ENCODE measurements at regions not wholly inside any gene's neighbourhood (a gene's known extent, or its start where the extent isn't known, plus 50 kb on each side); places are given as distances from the start of the nearest gene placed in this dataset.

GRCh38 chr2:9154061-9154460 lies 52.6 kb upstream of the ASAP2 start (continued):
- no peak for TF ChIP-seq ZNF460 (CRISPR knock-in tag; IDR thresholded peaks at IDR 0.05; ENCODE audit: borderline replicate concordance)
- TF ChIP-seq KAT7 (CRISPR knock-in tag; IDR thresholded peaks at IDR 0.05; ENCODE audit: borderline replicate concordance): no peak

GRCh38 chr2:9153643-9153980 lies 53.0 kb upstream of the ASAP2 start:
- no peak for FAIRE-seq
- H3K4me3 ChIP-seq (replicated peaks in 1 of 3; ENCODE audit: insufficient read depth in 1 of 3, low read depth in 2 of 3, low read length in 3 of 3): no peak overlapping the region
- intact Hi-C loops (cut with micrococcal nuclease; ENCODE audit: unreplicated experiment) (no loop called here), in situ Hi-C loops (cut with HindIII; ENCODE audit: extremely low pct_ligation_motif_present, low pct_unique_long_range_greater_than_20kb) (no loop called here)
- no peak overlapping the region for H3K4me2 ChIP-seq (ENCODE audit: low read depth, low read length)
- H3K9me3 ChIP-seq (ENCODE audit: low read length): no peaks in the 10 kb centered on the region
- H3K4me1 ChIP-seq (ENCODE audit: insufficient read depth, low read length): peaks cover 16% of the 10 kb centered on the region
- WGBS (ENCODE audit: low lambda C conversion rate): 34% methylated on average over 4 of the region's 4 CpGs
- no peak overlapping the region for H3K27ac ChIP-seq (ENCODE audit: extremely low read length, insufficient read depth, low read length)
- no peak overlapping the region for H3K9ac ChIP-seq (ENCODE audit: insufficient read depth, low read depth, low read length)
- peaks cover 11 to 48% of the 10 kb centered on the region in 2 experiments; a peak in 4 of 5 replicates for H3K27me3 ChIP-seq (ENCODE audit: control insufficient read depth in 1 of 2, insufficient read depth in 2 of 2, low read length in 2 of 2)
- no peak for DNase-seq (ENCODE audit: low spot score)
- no peak for ATAC-seq
- H2AFZ ChIP-seq (ENCODE audit: low read length): no peak overlapping the region
- no TSS peak for BruUV-seq (replicated peaks)
- no peaks in the 10 kb centered on the region for H3K79me2 ChIP-seq (ENCODE audit: insufficient read depth, low read length)
- H3K36me3 ChIP-seq (replicated peaks in 1 of 2; ENCODE audit: control insufficient read depth in 1 of 2, insufficient read depth in 2 of 2, low read length in 2 of 2): no peaks in the 10 kb centered on the region
- POLR2A ChIA-PET: interaction anchor here (1.6 kb wide), 1 partner anchor 14 kb away, joined by 3 read pairs; no protein-coding TSS in a partner anchor
- H4K20me1 ChIP-seq (ENCODE audit: insufficient read depth, low read length): no peaks in the 10 kb centered on the region
- TF ChIP-seq CEBPB (IDR thresholded peaks at IDR 0.05; ENCODE audit: borderline replicate concordance, low read depth, low read length) (peak; percentile 59; the same call in 1 of the 2 replicates), CENPT (CRISPR knock-in tag; IDR thresholded peaks at IDR 0.05; ENCODE audit: low read depth) (no peak)
- CTCF ChIA-PET (ENCODE audit: low intra/inter-chr PET ratio, low total read pairs): no interaction called here

DNA sequence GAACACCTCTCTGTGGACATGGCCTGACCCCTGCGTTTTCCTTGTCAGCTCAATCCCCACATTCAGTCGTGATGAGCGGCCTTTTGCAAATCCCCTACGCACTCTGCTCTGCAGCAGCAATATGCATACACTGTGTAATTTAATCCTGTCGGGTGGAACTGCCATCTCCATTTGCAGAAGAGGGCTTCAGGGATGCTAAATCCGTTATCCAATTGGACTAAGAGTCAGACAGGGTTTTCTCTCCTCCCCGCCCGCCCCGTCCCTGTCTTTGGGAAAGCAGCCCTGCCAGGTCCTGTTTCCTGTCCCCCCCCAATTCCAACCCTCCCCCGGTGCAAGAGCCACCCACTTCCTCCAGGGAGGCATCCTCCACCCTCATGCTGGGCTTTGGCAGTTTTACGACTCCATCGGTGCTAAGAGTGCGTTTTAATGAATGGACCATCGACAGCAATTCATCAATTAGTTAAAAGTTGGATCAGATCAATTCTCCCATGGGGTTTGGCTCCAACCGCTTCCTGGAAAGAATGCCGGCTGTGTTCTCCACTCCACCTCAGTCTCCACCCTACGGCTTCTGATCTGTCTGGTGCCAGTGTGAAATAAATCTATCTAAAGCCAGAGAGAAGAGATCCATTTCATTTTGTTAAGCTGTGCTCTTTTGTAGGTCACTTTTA lies 53.5 kb upstream of the ASAP2 start:
- no peak overlapping the region for H2AFZ ChIP-seq (ENCODE audit: low read length)
- no peak overlapping the region for H3K4me2 ChIP-seq (ENCODE audit: low read depth, low read length)
- no TSS peak for BruUV-seq (replicated peaks)
- H3K9ac ChIP-seq (ENCODE audit: insufficient read depth, low read depth, low read length): no peak overlapping the region
- TF ChIP-seq CREBL2 (CRISPR knock-in tag; IDR thresholded peaks at IDR 0.05; ENCODE audit: borderline replicate concordance): no peak
- no peak for TF ChIP-seq CEBPG (CRISPR knock-in tag; IDR thresholded peaks at IDR 0.05)
- TF ChIP-seq MATR3 (CRISPR knock-in tag; IDR thresholded peaks at IDR 0.05): no peak
- TF ChIP-seq HOXD1 (CRISPR knock-in tag; IDR thresholded peaks at IDR 0.05): no peak
- TF ChIP-seq, protein P1, sequence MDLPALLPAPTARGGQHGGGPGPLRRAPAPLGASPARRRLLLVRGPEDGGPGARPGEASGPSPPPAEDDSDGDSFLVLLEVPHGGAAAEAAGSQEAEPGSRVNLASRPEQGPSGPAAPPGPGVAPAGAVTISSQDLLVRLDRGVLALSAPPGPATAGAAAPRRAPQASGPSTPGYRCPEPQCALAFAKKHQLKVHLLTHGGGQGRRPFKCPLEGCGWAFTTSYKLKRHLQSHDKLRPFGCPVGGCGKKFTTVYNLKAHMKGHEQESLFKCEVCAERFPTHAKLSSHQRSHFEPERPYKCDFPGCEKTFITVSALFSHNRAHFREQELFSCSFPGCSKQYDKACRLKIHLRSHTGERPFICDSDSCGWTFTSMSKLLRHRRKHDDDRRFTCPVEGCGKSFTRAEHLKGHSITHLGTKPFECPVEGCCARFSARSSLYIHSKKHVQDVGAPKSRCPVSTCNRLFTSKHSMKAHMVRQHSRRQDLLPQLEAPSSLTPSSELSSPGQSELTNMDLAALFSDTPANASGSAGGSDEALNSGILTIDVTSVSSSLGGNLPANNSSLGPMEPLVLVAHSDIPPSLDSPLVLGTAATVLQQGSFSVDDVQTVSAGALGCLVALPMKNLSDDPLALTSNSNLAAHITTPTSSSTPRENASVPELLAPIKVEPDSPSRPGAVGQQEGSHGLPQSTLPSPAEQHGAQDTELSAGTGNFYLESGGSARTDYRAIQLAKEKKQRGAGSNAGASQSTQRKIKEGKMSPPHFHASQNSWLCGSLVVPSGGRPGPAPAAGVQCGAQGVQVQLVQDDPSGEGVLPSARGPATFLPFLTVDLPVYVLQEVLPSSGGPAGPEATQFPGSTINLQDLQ (CRISPR knock-in tag; IDR thresholded peaks at IDR 0.05): no peak
- no peak for TF ChIP-seq ZC3H4 (CRISPR knock-in tag; IDR thresholded peaks at IDR 0.05; ENCODE audit: borderline replicate concordance)
- no peak for TF ChIP-seq HBP1 (CRISPR knock-in tag; IDR thresholded peaks at IDR 0.05; ENCODE audit: low read depth)
- no peak for TF ChIP-seq ZNF484 (CRISPR knock-in tag; IDR thresholded peaks at IDR 0.05; ENCODE audit: borderline replicate concordance, low read depth)
- no peak for TF ChIP-seq HMG20A (CRISPR knock-in tag; IDR thresholded peaks at IDR 0.05; ENCODE audit: borderline replicate concordance)
- peaks cover 11 to 51% of the 10 kb centered on the region in 2 experiments; a peak in 4 of 5 replicates for H3K27me3 ChIP-seq (ENCODE audit: control insufficient read depth in 1 of 2, insufficient read depth in 2 of 2, low read length in 2 of 2)
- H3K79me2 ChIP-seq (ENCODE audit: insufficient read depth, low read length): no peaks in the 10 kb centered on the region
- H4K20me1 ChIP-seq (ENCODE audit: insufficient read depth, low read length): no peaks in the 10 kb centered on the region
- H3K4me1 ChIP-seq (ENCODE audit: insufficient read depth, low read length): peaks cover 17% of the 10 kb centered on the region
- intact Hi-C loops (cut with micrococcal nuclease; ENCODE audit: unreplicated experiment) (no loop called here), in situ Hi-C loops (cut with HindIII; ENCODE audit: extremely low pct_ligation_motif_present, low pct_unique_long_range_greater_than_20kb) (no loop called here)
- no peak overlapping the region for H3K4me3 ChIP-seq (replicated peaks in 1 of 3; ENCODE audit: insufficient read depth in 1 of 3, low read depth in 2 of 3, low read length in 3 of 3)
- CTCF ChIA-PET (ENCODE audit: low intra/inter-chr PET ratio, low total read pairs): no interaction called here
- H3K27ac ChIP-seq (ENCODE audit: extremely low read length, insufficient read depth, low read length): no peak overlapping the region
- FAIRE-seq: no peak
- DNase-seq (ENCODE audit: low spot score): no peak
- no peaks in the 10 kb centered on the region for H3K9me3 ChIP-seq (ENCODE audit: low read length)
- H3K36me3 ChIP-seq (replicated peaks in 1 of 2; ENCODE audit: control insufficient read depth in 1 of 2, insufficient read depth in 2 of 2, low read length in 2 of 2): no peaks in the 10 kb centered on the region
- ATAC-seq: peak; percentile 54
- whole genome bisulfite sequencing (ENCODE audit: low lambda C conversion rate): 34% methylated on average over 17 of the region's 17 CpGs
- POLR2A ChIA-PET: no interaction called here

All from HepG2 (cell line).